ENCODE measurements at regions not wholly inside any gene's neighbourhood (a gene's known extent, or its start where the extent isn't known, plus 50 kb on each side); places are given as distances from the start of the nearest gene placed in this dataset.

DNA sequence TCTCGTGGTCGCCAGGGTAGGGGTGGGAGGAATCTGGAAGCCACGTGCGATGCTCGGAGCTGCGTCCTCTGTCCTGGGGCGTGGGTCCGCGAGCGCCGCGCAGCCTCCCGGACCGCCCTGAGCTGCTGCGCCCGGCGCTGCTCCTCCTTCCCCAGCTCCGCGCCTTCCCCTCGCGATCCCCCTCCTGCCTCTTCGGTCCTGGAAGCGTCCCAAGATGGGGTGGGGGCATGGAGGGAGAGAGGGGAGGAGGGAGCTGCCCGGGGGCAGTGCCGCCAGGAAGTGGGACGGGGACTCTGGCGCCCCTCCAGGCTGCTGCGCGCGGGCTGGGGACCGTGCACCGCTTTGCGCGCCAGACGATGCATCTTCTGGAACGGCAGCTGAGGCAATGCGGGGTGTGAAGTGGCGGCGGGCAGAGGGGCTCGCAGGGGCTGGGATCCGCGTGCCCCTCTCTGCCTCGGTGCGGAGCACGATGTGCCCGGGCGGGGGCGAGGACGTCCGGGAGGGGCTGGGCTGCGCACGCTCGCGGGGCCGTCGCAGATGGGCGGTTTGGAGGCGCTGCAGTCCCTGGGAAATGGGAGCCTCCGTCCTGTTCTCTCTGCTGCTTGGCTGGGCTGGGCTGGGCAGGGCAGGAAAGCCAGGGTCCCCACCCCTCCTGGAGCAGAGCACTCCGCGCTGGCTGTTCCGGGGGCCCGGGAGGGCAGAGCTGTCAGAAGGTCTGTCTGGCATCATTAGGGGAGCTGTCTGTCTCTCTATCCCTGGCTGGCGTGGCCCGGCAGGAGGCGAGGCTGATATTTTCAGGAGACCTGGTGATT, 388.0 kb downstream of the SEC14L1 start:
- TF ChIP-seq, protein P1, sequence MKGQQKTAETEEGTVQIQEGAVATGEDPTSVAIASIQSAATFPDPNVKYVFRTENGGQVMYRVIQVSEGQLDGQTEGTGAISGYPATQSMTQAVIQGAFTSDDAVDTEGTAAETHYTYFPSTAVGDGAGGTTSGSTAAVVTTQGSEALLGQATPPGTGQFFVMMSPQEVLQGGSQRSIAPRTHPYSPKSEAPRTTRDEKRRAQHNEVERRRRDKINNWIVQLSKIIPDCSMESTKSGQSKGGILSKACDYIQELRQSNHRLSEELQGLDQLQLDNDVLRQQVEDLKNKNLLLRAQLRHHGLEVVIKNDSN (IDR thresholded peaks at IDR 0.05): no peak
- TF ChIP-seq, protein P2, sequence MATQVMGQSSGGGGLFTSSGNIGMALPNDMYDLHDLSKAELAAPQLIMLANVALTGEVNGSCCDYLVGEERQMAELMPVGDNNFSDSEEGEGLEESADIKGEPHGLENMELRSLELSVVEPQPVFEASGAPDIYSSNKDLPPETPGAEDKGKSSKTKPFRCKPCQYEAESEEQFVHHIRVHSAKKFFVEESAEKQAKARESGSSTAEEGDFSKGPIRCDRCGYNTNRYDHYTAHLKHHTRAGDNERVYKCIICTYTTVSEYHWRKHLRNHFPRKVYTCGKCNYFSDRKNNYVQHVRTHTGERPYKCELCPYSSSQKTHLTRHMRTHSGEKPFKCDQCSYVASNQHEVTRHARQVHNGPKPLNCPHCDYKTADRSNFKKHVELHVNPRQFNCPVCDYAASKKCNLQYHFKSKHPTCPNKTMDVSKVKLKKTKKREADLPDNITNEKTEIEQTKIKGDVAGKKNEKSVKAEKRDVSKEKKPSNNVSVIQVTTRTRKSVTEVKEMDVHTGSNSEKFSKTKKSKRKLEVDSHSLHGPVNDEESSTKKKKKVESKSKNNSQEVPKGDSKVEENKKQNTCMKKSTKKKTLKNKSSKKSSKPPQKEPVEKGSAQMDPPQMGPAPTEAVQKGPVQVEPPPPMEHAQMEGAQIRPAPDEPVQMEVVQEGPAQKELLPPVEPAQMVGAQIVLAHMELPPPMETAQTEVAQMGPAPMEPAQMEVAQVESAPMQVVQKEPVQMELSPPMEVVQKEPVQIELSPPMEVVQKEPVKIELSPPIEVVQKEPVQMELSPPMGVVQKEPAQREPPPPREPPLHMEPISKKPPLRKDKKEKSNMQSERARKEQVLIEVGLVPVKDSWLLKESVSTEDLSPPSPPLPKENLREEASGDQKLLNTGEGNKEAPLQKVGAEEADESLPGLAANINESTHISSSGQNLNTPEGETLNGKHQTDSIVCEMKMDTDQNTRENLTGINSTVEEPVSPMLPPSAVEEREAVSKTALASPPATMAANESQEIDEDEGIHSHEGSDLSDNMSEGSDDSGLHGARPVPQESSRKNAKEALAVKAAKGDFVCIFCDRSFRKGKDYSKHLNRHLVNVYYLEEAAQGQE (IDR thresholded peaks at IDR 0.05; ENCODE audit: low read depth): no peak
- TF ChIP-seq TCF12 (IDR thresholded peaks at IDR 0.05; ENCODE audit: low read depth) (no peak), EGR1 (IDR thresholded peaks at IDR 0.05) (no peak), YY1 (IDR thresholded peaks at IDR 0.05; ENCODE audit: low read depth) (no peak), TEAD4 (IDR thresholded peaks at IDR 0.05) (no peak), EP300 (IDR thresholded peaks at IDR 0.05; ENCODE audit: borderline replicate concordance) (no peak), TAF1 (IDR thresholded peaks at IDR 0.05; ENCODE audit: low read depth) (no peak), NFIC (IDR thresholded peaks at IDR 0.05) (peak; percentile 30; the same call in 1 of the 2 replicates), RAD21 (IDR thresholded peaks at IDR 0.05; ENCODE audit: low read depth) (no peak), CREB1 (IDR thresholded peaks at IDR 0.05; ENCODE audit: low read depth) (no peak), CEBPB (IDR thresholded peaks at IDR 0.05) (no peak), FOXM1 (IDR thresholded peaks at IDR 0.05; ENCODE audit: borderline replicate concordance, low read depth) (no peak), ZBTB7A (IDR thresholded peaks at IDR 0.05; ENCODE audit: low read depth) (peak; percentile 62)
- TF ChIP-seq, protein P3, sequence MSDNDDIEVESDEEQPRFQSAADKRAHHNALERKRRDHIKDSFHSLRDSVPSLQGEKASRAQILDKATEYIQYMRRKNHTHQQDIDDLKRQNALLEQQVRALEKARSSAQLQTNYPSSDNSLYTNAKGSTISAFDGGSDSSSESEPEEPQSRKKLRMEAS (IDR thresholded peaks at IDR 0.05): peak; percentile 42; the same call in 1 of the 2 replicates

DNA sequence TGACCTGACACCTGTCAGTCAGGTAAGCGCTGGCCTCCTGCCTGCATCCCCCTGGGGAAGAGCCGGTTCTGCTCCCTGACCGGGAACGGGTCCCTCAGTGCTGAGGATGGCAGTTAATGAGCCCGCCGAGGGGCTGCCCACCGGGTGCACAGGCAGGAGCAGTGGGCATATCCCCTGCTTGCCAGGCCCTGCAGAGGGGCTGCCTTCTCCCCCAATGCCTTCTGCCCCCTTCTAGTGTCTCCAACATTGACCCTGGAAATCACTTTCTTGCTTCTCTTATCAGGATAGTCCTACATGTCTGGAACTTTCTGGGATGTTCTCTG, 388.5 kb downstream of the SEC14L1 start:
- no peak for TF ChIP-seq RAD21 (IDR thresholded peaks at IDR 0.05; ENCODE audit: low read depth)

DNA sequence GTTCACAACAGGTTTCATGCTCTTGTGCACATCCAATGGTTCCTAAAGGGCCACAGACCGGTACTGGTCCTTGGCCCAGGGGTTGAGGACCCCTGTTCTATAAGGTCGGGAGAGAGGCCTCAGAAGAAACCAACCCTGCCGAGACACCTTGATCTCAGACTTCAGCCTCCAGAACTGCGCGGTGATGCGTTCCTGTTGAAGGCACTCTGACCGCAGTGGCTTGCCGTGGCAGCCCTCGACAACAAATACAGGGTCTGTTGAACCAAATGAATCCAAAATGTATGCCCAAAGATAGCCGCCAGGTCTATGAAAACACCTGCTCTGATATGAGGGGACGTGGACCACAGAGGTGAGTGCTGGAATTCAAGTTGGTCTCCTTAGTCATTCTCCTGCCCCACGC, 389.8 kb downstream of the SEC14L1 start:
- no peak for TF ChIP-seq ZBTB7A (IDR thresholded peaks at IDR 0.05; ENCODE audit: low read depth)
- TF ChIP-seq CREB1 (IDR thresholded peaks at IDR 0.05; ENCODE audit: low read depth): no peak
- TF ChIP-seq TCF12 (IDR thresholded peaks at IDR 0.05; ENCODE audit: low read depth): no peak
- TF ChIP-seq TAF1 (IDR thresholded peaks at IDR 0.05; ENCODE audit: low read depth): no peak
- TF ChIP-seq, protein P3 (IDR thresholded peaks at IDR 0.05): no peak

DNA sequence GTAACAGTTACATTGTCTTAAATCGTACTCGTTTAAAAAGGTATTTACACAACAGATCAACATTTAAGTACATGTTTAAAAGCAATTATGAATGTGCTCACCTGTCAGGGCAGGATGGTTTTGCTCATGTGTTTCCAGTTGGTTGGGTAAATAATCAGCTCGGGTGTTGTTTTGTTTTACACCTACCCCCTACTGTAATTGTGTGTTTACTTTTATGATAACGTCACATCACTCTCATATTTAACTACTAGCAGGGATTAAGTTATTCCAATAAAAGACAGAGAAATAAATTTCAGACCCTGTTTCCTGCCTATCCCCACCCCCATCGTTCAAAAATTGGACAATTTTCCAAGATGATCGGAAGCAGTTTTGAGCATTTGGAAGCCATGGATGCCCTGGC, 390.2 kb downstream of the SEC14L1 start:
- no peak for TF ChIP-seq YY1 (IDR thresholded peaks at IDR 0.05; ENCODE audit: low read depth)
- TF ChIP-seq TCF12 (IDR thresholded peaks at IDR 0.05; ENCODE audit: low read depth): no peak
- TF ChIP-seq EGR1 (IDR thresholded peaks at IDR 0.05): no peak
- TF ChIP-seq CREB1 (IDR thresholded peaks at IDR 0.05; ENCODE audit: low read depth): no peak
- TF ChIP-seq CEBPB (IDR thresholded peaks at IDR 0.05): no peak
- TF ChIP-seq TEAD4 (IDR thresholded peaks at IDR 0.05): no peak
- no peak for TF ChIP-seq NFIC (IDR thresholded peaks at IDR 0.05)
- TF ChIP-seq, protein P1 (IDR thresholded peaks at IDR 0.05): no peak
- TF ChIP-seq EP300 (IDR thresholded peaks at IDR 0.05; ENCODE audit: borderline replicate concordance): no peak
- TF ChIP-seq, protein P3 (IDR thresholded peaks at IDR 0.05): no peak
- no peak for TF ChIP-seq RAD21 (IDR thresholded peaks at IDR 0.05; ENCODE audit: low read depth)
- TF ChIP-seq, protein P2 (IDR thresholded peaks at IDR 0.05; ENCODE audit: low read depth): no peak
- TF ChIP-seq FOXM1 (IDR thresholded peaks at IDR 0.05; ENCODE audit: borderline replicate concordance, low read depth): no peak

DNA sequence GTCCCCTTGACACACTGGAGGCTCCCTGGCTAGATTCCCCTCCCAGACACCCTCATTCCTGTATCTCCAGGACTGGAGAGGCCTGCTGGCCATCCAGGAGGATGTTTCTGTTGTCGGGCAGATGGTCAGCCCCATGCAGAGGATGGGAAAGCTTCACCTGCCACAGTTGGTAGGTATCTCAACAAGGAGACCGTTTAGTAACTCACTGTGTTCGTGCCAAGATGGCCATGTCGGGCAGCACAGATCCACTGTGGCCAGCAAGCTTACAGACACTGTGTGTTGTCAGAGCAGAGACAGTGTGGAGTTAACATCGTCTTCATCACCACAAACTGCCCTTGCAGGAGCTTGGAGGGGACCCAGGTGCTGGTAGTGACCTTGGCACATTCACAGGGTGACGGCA, 390.9 kb downstream of the SEC14L1 start:
- TF ChIP-seq CREB1 (IDR thresholded peaks at IDR 0.05; ENCODE audit: low read depth) (no peak), TAF1 (IDR thresholded peaks at IDR 0.05; ENCODE audit: low read depth) (no peak), EP300 (IDR thresholded peaks at IDR 0.05; ENCODE audit: borderline replicate concordance) (no peak), FOXM1 (IDR thresholded peaks at IDR 0.05; ENCODE audit: borderline replicate concordance, low read depth) (no peak), EGR1 (IDR thresholded peaks at IDR 0.05) (no peak), CEBPB (IDR thresholded peaks at IDR 0.05) (no peak), RAD21 (IDR thresholded peaks at IDR 0.05; ENCODE audit: low read depth) (no peak)

DNA sequence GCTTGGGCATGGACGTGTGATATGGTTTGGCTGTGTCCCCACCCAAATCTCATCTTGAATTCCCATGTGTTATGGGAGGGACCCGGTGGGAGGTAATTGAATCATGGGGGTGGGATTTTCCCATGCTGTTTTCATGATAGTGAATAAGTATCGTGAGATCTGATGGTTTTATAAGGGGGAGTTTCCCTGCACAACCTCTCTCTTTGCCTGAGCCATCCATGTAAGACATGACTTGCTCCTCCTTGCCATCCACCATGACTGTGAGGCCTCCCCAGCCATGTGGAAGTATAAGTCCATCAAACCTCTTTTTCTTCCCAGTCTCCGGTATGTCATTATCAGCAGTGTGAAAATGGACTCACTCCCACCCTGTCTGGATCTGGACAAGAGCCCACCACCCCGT, 393.4 kb downstream of the SEC14L1 start:
- no peak for TF ChIP-seq TEAD4 (IDR thresholded peaks at IDR 0.05)
- TF ChIP-seq TAF1 (IDR thresholded peaks at IDR 0.05; ENCODE audit: low read depth): no peak
- no peak for TF ChIP-seq TCF12 (IDR thresholded peaks at IDR 0.05; ENCODE audit: low read depth)
- TF ChIP-seq EP300 (IDR thresholded peaks at IDR 0.05; ENCODE audit: borderline replicate concordance): no peak
- no peak for TF ChIP-seq YY1 (IDR thresholded peaks at IDR 0.05; ENCODE audit: low read depth)
- TF ChIP-seq, protein P1 (IDR thresholded peaks at IDR 0.05): no peak
- no peak for TF ChIP-seq FOXM1 (IDR thresholded peaks at IDR 0.05; ENCODE audit: borderline replicate concordance, low read depth)
- TF ChIP-seq, protein P3 (IDR thresholded peaks at IDR 0.05): no peak
- TF ChIP-seq RAD21 (IDR thresholded peaks at IDR 0.05; ENCODE audit: low read depth): no peak
- TF ChIP-seq NFIC (IDR thresholded peaks at IDR 0.05): no peak
- TF ChIP-seq CEBPB (IDR thresholded peaks at IDR 0.05): no peak
- no peak for TF ChIP-seq ZBTB7A (IDR thresholded peaks at IDR 0.05; ENCODE audit: low read depth)
- no peak for TF ChIP-seq EGR1 (IDR thresholded peaks at IDR 0.05)
- no peak for TF ChIP-seq CREB1 (IDR thresholded peaks at IDR 0.05; ENCODE audit: low read depth)
- TF ChIP-seq, protein P2 (IDR thresholded peaks at IDR 0.05; ENCODE audit: low read depth): no peak

Data from Ishikawa (cell line).